GM21360 (cell line): ENCODE measurements at regions not wholly inside any gene's neighbourhood (a gene's known extent, or its start where the extent isn't known, plus 50 kb on each side); places are given as distances from the start of the nearest gene placed in this dataset.
"Not testable (repeated sequence)": the region's sequence is repeated elsewhere in the genome, so short reads cannot be mapped to it uniquely, and the experiment has no call there.

Source experiments
- ATAC-seq: cut with Tn5 transposase; IDR thresholded peaks from one replicate; pipeline ENCODE4 v1.9.1; 2021; ENCODE audit warnings: mild to moderate bottlenecking, moderate library complexity; ENCODE audit not compliant: unreplicated experiment

DNA sequence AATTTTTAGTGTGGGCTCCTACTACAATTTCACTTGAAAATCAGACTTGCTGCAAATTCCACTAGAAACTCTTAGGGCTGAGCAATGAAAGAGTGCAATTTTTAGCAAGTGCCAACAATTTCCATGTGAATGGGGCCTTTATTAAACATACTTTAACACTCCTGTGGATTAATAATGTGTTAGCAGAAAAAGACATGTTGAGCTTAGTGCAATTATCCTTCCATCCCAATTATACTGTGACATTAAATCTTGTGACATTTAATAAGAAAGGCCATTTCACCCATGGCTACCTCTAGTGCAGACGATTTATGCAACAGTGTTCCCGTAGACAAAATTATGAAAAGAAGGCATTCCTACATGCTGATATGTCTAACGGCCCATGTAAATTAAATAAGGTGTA is 639.7 kb downstream of the STK39 start:
- no peak for ATAC-seq

DNA sequence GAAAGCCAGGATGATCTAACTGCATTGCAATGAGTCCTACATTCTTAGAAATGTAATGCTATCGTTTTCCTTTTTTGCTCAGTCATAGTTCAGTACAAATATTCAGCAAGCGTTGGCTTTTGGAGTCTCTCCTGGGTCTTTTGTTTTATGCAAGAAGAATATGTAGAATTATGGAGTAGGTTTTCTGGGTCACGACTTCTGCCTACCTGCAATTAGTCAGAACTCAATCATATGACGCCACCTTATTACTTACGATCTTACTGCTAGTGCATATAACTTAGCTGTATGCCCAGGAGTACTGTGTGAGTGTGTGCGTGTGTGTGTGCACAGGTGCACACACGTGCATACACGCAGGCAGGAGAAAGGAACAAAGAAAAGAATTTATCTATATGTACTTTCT is 640.2 kb downstream of the STK39 start:
- no peak for ATAC-seq

GRCh38 chr2:167602122-167602521 is 645.3 kb downstream of the STK39 start:
- no peak for ATAC-seq

GRCh38 chr2:167599219-167599618 is 648.2 kb downstream of the STK39 start:
- no peak for ATAC-seq

GRCh38 chr2:167595839-167596471 is 651.4 kb downstream of the STK39 start:
- peak; percentile 91 for ATAC-seq

DNA sequence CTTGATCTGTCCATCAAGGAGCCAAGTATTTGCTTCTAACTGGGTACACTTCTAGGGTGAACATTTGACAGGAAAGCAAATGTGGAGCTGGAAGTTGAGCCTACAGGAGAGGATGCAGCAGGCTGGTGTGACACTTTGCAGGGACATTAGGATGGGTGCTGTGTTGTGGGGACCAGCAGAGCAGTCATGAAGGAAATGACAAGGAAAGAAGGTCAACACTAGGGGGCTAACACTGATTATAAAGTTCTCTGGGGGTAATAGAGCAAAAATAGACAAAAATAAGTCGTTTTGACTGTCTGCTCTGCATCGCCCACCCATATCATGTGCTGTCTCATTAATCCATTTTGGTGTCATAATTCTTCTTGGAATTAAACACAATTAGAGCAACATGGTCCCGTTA is 652.4 kb downstream of the STK39 start:
- no peak for ATAC-seq

- ATAC-seq: no peak
Observed at GRCh38 chr2:167592441-167592840, 655.0 kb downstream of the STK39 start.

- no peak for ATAC-seq
Observed at GRCh38 chr2:167582619-167583018, 664.8 kb downstream of the STK39 start.

DNA sequence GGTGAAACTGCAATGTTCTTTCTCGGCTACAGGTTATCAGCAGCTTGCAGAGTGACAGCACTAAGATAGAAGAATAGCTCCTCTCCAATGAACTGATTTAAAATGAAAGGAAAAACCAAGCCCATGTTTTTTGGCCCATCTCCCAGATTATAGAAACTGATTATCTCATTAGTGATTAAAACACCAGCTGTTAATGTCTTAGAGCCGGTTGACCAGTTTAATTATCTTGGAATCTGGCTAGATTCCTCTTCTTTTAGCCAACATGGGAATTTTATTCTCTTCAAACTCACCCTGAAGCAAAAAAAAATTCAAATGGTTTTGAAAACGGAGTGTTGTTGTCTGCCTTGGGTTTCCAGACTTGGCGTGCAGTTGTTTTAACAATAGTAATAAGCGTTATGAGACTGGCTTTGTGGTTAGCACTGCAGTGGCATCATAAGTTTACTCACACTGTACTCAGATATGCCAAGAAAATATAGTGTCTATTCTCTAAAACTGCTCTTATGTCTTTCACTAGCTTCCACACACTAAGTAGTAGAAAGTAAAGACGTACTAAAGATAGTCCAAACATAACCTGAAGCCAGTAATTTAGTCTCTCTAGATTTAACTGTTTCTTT is 665.3 kb downstream of the STK39 start:
- ATAC-seq: no peak

DNA sequence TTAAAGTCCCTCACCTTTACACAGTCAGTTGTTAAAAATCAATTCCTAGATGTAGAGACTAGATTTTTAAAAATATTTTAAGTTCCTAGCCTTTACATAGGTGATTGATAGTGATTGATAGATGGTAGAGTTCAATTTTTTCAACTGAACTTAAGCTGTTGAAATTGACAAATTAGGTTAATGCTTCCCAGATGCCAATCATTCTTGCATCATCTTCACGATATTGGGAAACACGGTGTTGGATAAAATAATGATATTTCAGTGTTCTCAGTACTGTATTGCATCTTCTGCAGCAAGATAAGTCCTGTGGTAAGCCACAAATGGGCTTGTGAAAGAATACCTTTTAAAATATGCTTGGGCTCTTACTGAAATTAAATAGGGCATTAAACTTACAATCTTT is 667.6 kb downstream of the STK39 start:
- ATAC-seq: no peak

DNA sequence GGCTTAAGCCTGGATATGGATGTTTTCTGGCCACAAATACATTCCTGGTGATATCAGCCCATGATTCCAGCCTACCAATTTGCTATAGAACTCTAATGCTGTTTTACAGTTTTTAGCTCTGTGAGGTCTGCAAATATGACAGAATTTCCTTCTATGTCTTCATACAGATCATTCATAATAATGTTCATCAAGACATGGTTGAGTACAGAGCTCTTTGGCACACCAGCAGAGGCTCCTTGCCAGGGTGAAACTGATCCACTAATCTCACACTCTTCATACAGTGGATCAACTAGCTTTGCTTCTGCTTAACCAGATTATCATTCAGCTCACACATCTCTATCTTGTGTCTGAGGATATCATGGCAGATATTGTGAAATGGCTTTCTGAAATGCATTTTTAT is 672.1 kb downstream of the STK39 start:
- ATAC-seq: no peak

- no peak for ATAC-seq
Observed at GRCh38 chr2:167572883-167573619, 674.3 kb downstream of the STK39 start.

GRCh38 chr2:167570370-167570769 is 677.0 kb downstream of the STK39 start:
- no peak for ATAC-seq

- ATAC-seq: not testable (repeated sequence)
Observed at GRCh38 chr2:167563885-167564619, 675.8 kb downstream of the XIRP2 start.

GRCh38 chr2:167558272-167558991 is 670.2 kb downstream of the XIRP2 start:
- ATAC-seq: not testable (repeated sequence)

DNA sequence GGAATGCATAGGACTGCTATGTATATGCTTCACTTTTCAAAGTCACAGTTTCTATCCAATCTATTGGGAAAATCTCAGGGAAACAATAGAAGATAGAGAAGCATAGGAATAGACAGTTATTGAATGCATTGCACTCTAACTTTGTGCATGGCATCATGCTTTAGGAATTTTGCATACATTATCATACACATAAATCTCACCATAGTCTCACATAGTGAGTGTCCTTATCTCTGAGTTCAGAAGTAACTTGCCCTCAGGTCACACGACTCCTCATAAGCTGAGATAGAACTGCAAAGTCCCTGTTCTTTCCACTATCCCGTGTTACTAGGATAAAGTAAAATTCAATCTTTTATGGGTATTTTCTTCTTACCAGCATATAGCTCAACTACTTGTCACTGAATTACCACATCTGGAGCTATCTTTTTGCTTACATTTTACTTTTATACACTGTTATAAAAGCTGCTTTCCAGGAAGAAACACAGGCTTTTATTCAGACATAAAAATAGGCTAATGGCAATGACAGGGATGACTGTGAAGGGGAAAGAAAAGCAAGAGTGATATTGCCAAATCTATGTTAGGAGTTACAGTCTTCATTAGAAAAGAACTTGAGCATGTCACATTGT is 666.9 kb downstream of the XIRP2 start:
- ATAC-seq: no peak

GRCh38 chr2:167553635-167554034 is 665.4 kb downstream of the XIRP2 start:
- no peak for ATAC-seq

- ATAC-seq: no peak
Observed at GRCh38 chr2:167551416-167551815, 663.1 kb downstream of the XIRP2 start.

DNA sequence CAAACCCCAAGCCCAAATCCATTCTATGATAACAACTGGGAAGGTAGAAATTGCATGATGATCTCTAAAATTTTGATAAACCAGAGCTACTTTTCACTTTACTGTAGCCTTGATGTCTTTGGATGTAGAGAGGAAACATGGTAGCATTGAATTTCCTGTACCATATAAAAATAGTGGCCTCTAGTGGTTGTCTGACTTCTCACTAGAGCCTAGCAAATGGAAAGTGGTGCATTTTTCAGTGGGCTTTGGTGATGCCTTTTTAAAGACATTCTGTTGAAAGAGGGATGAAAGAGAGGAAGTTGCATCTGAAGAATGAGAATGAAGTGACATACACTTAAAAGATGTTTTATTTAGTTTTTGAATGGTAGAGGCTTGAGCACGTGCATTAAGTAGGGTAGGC is 662.2 kb downstream of the XIRP2 start:
- no peak for ATAC-seq

DNA sequence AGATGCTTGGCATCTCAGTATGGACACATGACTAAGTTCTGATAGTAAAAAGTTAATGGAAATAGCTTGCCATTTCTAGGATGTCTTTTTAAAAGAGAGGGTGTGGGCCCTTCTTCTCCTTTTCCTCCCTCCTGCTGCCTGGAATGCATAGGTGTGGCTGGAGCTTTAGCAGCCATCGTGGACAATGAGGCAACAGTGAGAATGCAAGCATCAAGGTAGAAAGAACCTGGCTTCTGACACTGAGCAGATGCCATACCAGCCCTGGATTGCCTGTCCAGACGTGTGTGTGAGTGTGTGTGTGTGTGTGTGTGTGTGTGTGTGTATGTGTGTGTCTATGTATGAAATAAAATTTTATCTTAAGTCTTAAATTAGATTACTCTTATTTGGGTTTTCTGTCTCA is 660.1 kb downstream of the XIRP2 start:
- ATAC-seq: no peak
